ENCODE measurements at regions not wholly inside any gene's neighbourhood (a gene's known extent, or its start where the extent isn't known, plus 50 kb on each side); places are given as distances from the start of the nearest gene placed in this dataset.

GRCh38 chr20:40838509-40838908 is 149.5 kb upstream of the MAFB start:
- TF ChIP-seq MAX (IDR thresholded peaks at IDR 0.05; ENCODE audit: insufficient read depth, insufficient read length) (no peak), POLR2A (IDR thresholded peaks at IDR 0.05; ENCODE audit: low read depth, low read length) (no peak), CTCF (IDR thresholded peaks at IDR 0.05; ENCODE audit: extremely low read depth in 1 of 2, insufficient read depth in 1 of 2, low read depth in 1 of 2, low read length in 2 of 2) (no peak), EZH2 (IDR thresholded peaks at IDR 0.05; ENCODE audit: borderline replicate concordance, low read depth, low read length, severe bottlenecking) (no peak), POLR2AphosphoS5 (IDR thresholded peaks at IDR 0.05; ENCODE audit: insufficient read depth, low read depth, low read length) (no peak), MYC (IDR thresholded peaks at IDR 0.05; ENCODE audit: low read depth, low read length) (no peak), FOS (IDR thresholded peaks at IDR 0.05; ENCODE audit: borderline replicate concordance, insufficient read depth, low read length) (no peak), JUN (IDR thresholded peaks at IDR 0.05; ENCODE audit: borderline replicate concordance, insufficient read depth, insufficient read length, low read depth) (no peak), GATA2 (IDR thresholded peaks at IDR 0.05; ENCODE audit: insufficient read depth, insufficient read length, low read depth, low read length) (no peak)
